GM12892 (cell line): ENCODE measurements at regions not wholly inside any gene's neighbourhood (a gene's known extent, or its start where the extent isn't known, plus 50 kb on each side); places are given as distances from the start of the nearest gene placed in this dataset.

Experiments
- DNase-seq: peaks from one replicate; pipeline ENCODE4 v3.0.0; 2011; ENCODE audit not compliant: insufficient read length
- FAIRE-seq: peaks from 2 replicates; lab custom pipeline; 2011; peaks lifted over from hg19 to GRCh38; lab: Jason Lieb, UNC
- POLR2A ChIP-seq: IDR thresholded peaks from 2 replicates; pipeline ENCODE4 v1.6.1; 2011; ENCODE audit warnings: low read depth, low read length, control low read depth
- POLR2AphosphoS5 ChIP-seq: IDR thresholded peaks from 2 replicates; pipeline ENCODE4 v1.6.1; 2011; ENCODE audit warnings: low read depth, low read length, control low read depth
- TAF1 ChIP-seq: IDR thresholded peaks from 2 replicates; pipeline ENCODE4 v1.6.1; 2011; ENCODE audit warnings: low read depth, mild to moderate bottlenecking, control low read depth, low read length, borderline replicate concordance

GRCh38 chr10:14448197-14448990, 117.7 kb upstream of the FRMD4A start:
- no peak for TF ChIP-seq POLR2AphosphoS5
- no peak for TF ChIP-seq POLR2A
- TF ChIP-seq TAF1: no peak
- FAIRE-seq: no peak

GRCh38 chr10:14447094-14447839, 116.5 kb upstream of the FRMD4A start:
- TF ChIP-seq POLR2AphosphoS5: no peak
- TF ChIP-seq TAF1: no peak
- no peak for TF ChIP-seq POLR2A
- FAIRE-seq: no peak
- no peak for DNase-seq

More at GRCh38 chr10:14448197-14448990, 117.7 kb upstream of the FRMD4A start:
- DNase-seq: no peak

- TF ChIP-seq POLR2AphosphoS5 (no peak), TAF1 (no peak), POLR2A (no peak)
- no peak for FAIRE-seq
- no peak for DNase-seq
Measured at GRCh38 chr10:14439451-14440259, 108.9 kb upstream of the FRMD4A start.

- DNase-seq: no peak
- TF ChIP-seq TAF1 (no peak), POLR2AphosphoS5 (no peak), POLR2A (no peak)
- no peak for FAIRE-seq
Measured at GRCh38 chr10:14438576-14438975, 107.9 kb upstream of the FRMD4A start.

- DNase-seq (no peak), FAIRE-seq (no peak)
- TF ChIP-seq POLR2AphosphoS5 (no peak), TAF1 (no peak), POLR2A (no peak)
Measured at GRCh38 chr10:14438057-14438456, 107.3 kb upstream of the FRMD4A start.

GRCh38 chr10:14435976-14436632, 105.4 kb upstream of the FRMD4A start:
- TF ChIP-seq POLR2A (no peak), TAF1 (no peak), POLR2AphosphoS5 (no peak)
- DNase-seq (no peak), FAIRE-seq (no peak)

- no peak for TF ChIP-seq TAF1
- TF ChIP-seq POLR2AphosphoS5: no peak
- TF ChIP-seq POLR2A: no peak
- FAIRE-seq (no peak), DNase-seq (no peak)
Measured at GRCh38 chr10:14433147-14433546, 102.4 kb upstream of the FRMD4A start.

- DNase-seq (no peak), FAIRE-seq (no peak)
- TF ChIP-seq POLR2A: no peak
- TF ChIP-seq POLR2AphosphoS5: no peak
- TF ChIP-seq TAF1: no peak
Measured at GRCh38 chr10:14431868-14432267, 101.1 kb upstream of the FRMD4A start.

GRCh38 chr10:14429043-14429700, 98.4 kb upstream of the FRMD4A start:
- TF ChIP-seq POLR2A (no peak), POLR2AphosphoS5 (no peak)
- no peak for FAIRE-seq

GRCh38 chr10:14425034-14425433, 94.3 kb upstream of the FRMD4A start:
- DNase-seq (no peak), FAIRE-seq (no peak)
- TF ChIP-seq POLR2A (no peak), TAF1 (no peak), POLR2AphosphoS5 (no peak)

More at GRCh38 chr10:14429043-14429700, 98.4 kb upstream of the FRMD4A start:
- DNase-seq: no peak
